HL-60 (cell line): ENCODE measurements at regions not wholly inside any gene's neighbourhood (a gene's known extent, or its start where the extent isn't known, plus 50 kb on each side); places are given as distances from the start of the nearest gene placed in this dataset.

ENCODE experiments used
- DNase-seq, 2 experiments: peaks; one replicate each; pipeline ENCODE4 v3.0.0-alpha.2; 2010 to 2020; ENCODE audit warnings: low read depth in 1 of 2, low spot score in 1 of 2
- H3K27ac ChIP-seq: fragments of 250-450 bp; sonication (Bioruptor Pico); replicated peaks from 2 replicates; pipeline ENCODE4 v1.5.1; 2020; ENCODE audit warnings: mild to moderate bottlenecking, moderate library complexity
- H3K27me3 ChIP-seq: fragments of 250-450 bp; sonication (Bioruptor Pico); 2 replicates; pipeline ENCODE4 v1.5.1; 2021; ENCODE audit warnings: mild to moderate bottlenecking, moderate library complexity; ENCODE audit not compliant: insufficient read depth, poor library complexity, severe bottlenecking
- H3K4me3 ChIP-seq: replicated peaks from 2 replicates; pipeline ENCODE4 v1.5.1; 2011; ENCODE audit warnings: mild to moderate bottlenecking, control low read depth, low read length; ENCODE audit not compliant: insufficient read depth
- GABPA ChIP-seq: IDR thresholded peaks from 2 replicates; pipeline ENCODE4 v1.6.1; 2012; ENCODE audit warnings: low read depth
- POLR2AphosphoS5 ChIP-seq: IDR thresholded peaks from 2 replicates; pipeline ENCODE4 v1.6.1; 2012; ENCODE audit warnings: low read depth
- SPI1 ChIP-seq: IDR thresholded peaks from 2 replicates; pipeline ENCODE4 v1.6.1; 2012; ENCODE audit warnings: low read depth, mild to moderate bottlenecking, borderline replicate concordance
- TF ChIP-seq, protein P1 (sequence below): IDR thresholded peaks from 2 replicates; pipeline ENCODE4 v1.6.1; 2012; ENCODE audit warnings: low read depth; ENCODE audit not compliant: insufficient replicate concordance
- TF ChIP-seq, protein P2 (sequence below): IDR thresholded peaks from one replicate; pipeline ENCODE4 v1.5.1; 2011; ENCODE audit warnings: low read length, control low read depth, inconsistent platforms; ENCODE audit not compliant: insufficient read depth

GRCh38 chr5:60349891-60350415 is 350.0 kb downstream of the DEPDC1B start:
- no peak overlapping the region for H3K4me3 ChIP-seq

GRCh38 chr5:60346393-60346792 is 353.6 kb downstream of the DEPDC1B start:
- H3K27ac ChIP-seq, result no peak overlapping the region
- DNase-seq, result no peak
- TF ChIP-seq, protein P1, sequence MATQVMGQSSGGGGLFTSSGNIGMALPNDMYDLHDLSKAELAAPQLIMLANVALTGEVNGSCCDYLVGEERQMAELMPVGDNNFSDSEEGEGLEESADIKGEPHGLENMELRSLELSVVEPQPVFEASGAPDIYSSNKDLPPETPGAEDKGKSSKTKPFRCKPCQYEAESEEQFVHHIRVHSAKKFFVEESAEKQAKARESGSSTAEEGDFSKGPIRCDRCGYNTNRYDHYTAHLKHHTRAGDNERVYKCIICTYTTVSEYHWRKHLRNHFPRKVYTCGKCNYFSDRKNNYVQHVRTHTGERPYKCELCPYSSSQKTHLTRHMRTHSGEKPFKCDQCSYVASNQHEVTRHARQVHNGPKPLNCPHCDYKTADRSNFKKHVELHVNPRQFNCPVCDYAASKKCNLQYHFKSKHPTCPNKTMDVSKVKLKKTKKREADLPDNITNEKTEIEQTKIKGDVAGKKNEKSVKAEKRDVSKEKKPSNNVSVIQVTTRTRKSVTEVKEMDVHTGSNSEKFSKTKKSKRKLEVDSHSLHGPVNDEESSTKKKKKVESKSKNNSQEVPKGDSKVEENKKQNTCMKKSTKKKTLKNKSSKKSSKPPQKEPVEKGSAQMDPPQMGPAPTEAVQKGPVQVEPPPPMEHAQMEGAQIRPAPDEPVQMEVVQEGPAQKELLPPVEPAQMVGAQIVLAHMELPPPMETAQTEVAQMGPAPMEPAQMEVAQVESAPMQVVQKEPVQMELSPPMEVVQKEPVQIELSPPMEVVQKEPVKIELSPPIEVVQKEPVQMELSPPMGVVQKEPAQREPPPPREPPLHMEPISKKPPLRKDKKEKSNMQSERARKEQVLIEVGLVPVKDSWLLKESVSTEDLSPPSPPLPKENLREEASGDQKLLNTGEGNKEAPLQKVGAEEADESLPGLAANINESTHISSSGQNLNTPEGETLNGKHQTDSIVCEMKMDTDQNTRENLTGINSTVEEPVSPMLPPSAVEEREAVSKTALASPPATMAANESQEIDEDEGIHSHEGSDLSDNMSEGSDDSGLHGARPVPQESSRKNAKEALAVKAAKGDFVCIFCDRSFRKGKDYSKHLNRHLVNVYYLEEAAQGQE, result no peak
- TF ChIP-seq, protein P2, sequence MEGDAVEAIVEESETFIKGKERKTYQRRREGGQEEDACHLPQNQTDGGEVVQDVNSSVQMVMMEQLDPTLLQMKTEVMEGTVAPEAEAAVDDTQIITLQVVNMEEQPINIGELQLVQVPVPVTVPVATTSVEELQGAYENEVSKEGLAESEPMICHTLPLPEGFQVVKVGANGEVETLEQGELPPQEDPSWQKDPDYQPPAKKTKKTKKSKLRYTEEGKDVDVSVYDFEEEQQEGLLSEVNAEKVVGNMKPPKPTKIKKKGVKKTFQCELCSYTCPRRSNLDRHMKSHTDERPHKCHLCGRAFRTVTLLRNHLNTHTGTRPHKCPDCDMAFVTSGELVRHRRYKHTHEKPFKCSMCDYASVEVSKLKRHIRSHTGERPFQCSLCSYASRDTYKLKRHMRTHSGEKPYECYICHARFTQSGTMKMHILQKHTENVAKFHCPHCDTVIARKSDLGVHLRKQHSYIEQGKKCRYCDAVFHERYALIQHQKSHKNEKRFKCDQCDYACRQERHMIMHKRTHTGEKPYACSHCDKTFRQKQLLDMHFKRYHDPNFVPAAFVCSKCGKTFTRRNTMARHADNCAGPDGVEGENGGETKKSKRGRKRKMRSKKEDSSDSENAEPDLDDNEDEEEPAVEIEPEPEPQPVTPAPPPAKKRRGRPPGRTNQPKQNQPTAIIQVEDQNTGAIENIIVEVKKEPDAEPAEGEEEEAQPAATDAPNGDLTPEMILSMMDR, result no peak
- TF ChIP-seq SPI1 (no peak), GABPA (no peak), POLR2AphosphoS5 (no peak)
- no peak overlapping the region for H3K4me3 ChIP-seq
- no peaks in the 10 kb centered on the region for H3K27me3 ChIP-seq

More at GRCh38 chr5:60349891-60350415, 350.0 kb downstream of the DEPDC1B start:
- TF ChIP-seq SPI1 (no peak), GABPA (no peak), POLR2AphosphoS5 (no peak)
- TF ChIP-seq, protein P2, result no peak
- TF ChIP-seq, protein P1, result no peak
- H3K27me3 ChIP-seq, result no peaks in the 10 kb centered on the region
- H3K27ac ChIP-seq, result no peak overlapping the region
- no peak for DNase-seq

GRCh38 chr5:60343102-60343501 is 356.9 kb downstream of the DEPDC1B start:
- DNase-seq, result no peak
- no peak overlapping the region for H3K4me3 ChIP-seq
- no peaks in the 10 kb centered on the region for H3K27me3 ChIP-seq
- no peak overlapping the region for H3K27ac ChIP-seq
- TF ChIP-seq, protein P2, result no peak
- TF ChIP-seq GABPA, result no peak
- TF ChIP-seq, protein P1, result no peak
- no peak for TF ChIP-seq SPI1
- no peak for TF ChIP-seq POLR2AphosphoS5
